OCI-LY1 (cell line): ENCODE measurements at regions not wholly inside any gene's neighbourhood (a gene's known extent, or its start where the extent isn't known, plus 50 kb on each side); places are given as distances from the start of the nearest gene placed in this dataset.

Experiments
- H2AFZ ChIP-seq: fragments of 200-600 bp; sonication (generic), shearing (Covaris generic); 2 replicates; pipeline ENCODE4 v1.6.0; 2014; ENCODE audit warnings: antibody characterized with exemption, mild to moderate bottlenecking, low read length
- H3F3A ChIP-seq: fragments of 200-600 bp; sonication (generic), shearing (Covaris generic); 2 replicates; pipeline ENCODE4 v1.6.0; 2014; ENCODE audit warnings: mild to moderate bottlenecking, antibody characterized with exemption, low read length, moderate library complexity; ENCODE audit not compliant: insufficient read depth
- H3K27ac ChIP-seq: fragments of 200-600 bp; sonication (generic); 2 replicates; pipeline ENCODE4 v1.5.1; 2014; ENCODE audit warnings: low read length, mixed run types, mild to moderate bottlenecking, low read depth; ENCODE audit not compliant: poor library complexity, severe bottlenecking
- H3K27me3 ChIP-seq: fragments of 200-600 bp; sonication (generic); 2 replicates; pipeline ENCODE4 v1.6.0; 2014; ENCODE audit warnings: antibody characterized with exemption, mild to moderate bottlenecking, low read length, moderate library complexity; ENCODE audit not compliant: insufficient read depth
- H3K36me3 ChIP-seq: fragments of 200-600 bp; sonication (generic); 2 replicates; pipeline ENCODE4 v1.6.1; 2014; ENCODE audit warnings: mild to moderate bottlenecking, antibody characterized with exemption, low read length, moderate library complexity, mixed read lengths; ENCODE audit not compliant: insufficient read depth
- H3K4me1 ChIP-seq: fragments of 200-600 bp; sonication (generic); 2 replicates; pipeline ENCODE4 v1.5.1; 2014; ENCODE audit warnings: mild to moderate bottlenecking, low read length, moderate library complexity; ENCODE audit not compliant: insufficient read depth, severe bottlenecking
- H3K4me2 ChIP-seq: fragments of 200-600 bp; sonication (generic), shearing (Covaris generic); 2 replicates; pipeline ENCODE4 v1.6.1; 2014; ENCODE audit warnings: low read length
- H3K4me3 ChIP-seq: fragments of 200-600 bp; sonication (generic); 2 replicates; pipeline ENCODE4 v1.5.1; 2014; ENCODE audit warnings: low read length, low read depth, mild to moderate bottlenecking, mixed read lengths; ENCODE audit not compliant: poor library complexity, severe bottlenecking
- H3K79me2 ChIP-seq: fragments of 200-600 bp; shearing (Covaris generic); 2 replicates; pipeline ENCODE4 v1.6.1; 2016; ENCODE audit warnings: mixed run types, low read length, mixed read lengths; ENCODE audit not compliant: insufficient read depth
- H3K9ac ChIP-seq: fragments of 200-600 bp; sonication (generic), shearing (Covaris generic); 2 replicates; pipeline ENCODE4 v1.6.1; 2014; ENCODE audit warnings: mild to moderate bottlenecking, low read length, mixed read lengths
- H3K9me2 ChIP-seq: fragments of 200-600 bp; sonication (generic), shearing (Covaris generic); 2 replicates; pipeline ENCODE4 v1.6.1; 2014; ENCODE audit warnings: low read depth, mild to moderate bottlenecking, low read length, mixed read lengths
- H3K9me3 ChIP-seq: fragments of 200-600 bp; shearing (Covaris generic); 2 replicates; pipeline ENCODE4 v1.6.1; 2014; ENCODE audit warnings: low read length, mixed read lengths
- H4K20me1 ChIP-seq: fragments of 200-600 bp; sonication (generic), shearing (Covaris generic); 2 replicates; pipeline ENCODE4 v1.6.0; 2016; ENCODE audit warnings: mild to moderate bottlenecking, low read length; ENCODE audit not compliant: insufficient read depth
- EZH2 ChIP-seq: fragments of 200-600 bp; sonication (generic), shearing (Covaris generic); IDR thresholded peaks from 2 replicates; pipeline ENCODE4 v1.8.0; 2017; ENCODE audit warnings: borderline replicate concordance, mixed run types, mild to moderate bottlenecking, antibody characterized with exemption, low read length, moderate library complexity, mixed read lengths
- TF ChIP-seq, protein P1 (sequence below): fragments of 200-600 bp; sonication (generic), shearing (Covaris generic); IDR thresholded peaks from 2 replicates; pipeline ENCODE4 v1.5.1; 2017; ENCODE audit warnings: mild to moderate bottlenecking, antibody characterized with exemption, low read length, moderate library complexity, mixed read lengths

DNA sequence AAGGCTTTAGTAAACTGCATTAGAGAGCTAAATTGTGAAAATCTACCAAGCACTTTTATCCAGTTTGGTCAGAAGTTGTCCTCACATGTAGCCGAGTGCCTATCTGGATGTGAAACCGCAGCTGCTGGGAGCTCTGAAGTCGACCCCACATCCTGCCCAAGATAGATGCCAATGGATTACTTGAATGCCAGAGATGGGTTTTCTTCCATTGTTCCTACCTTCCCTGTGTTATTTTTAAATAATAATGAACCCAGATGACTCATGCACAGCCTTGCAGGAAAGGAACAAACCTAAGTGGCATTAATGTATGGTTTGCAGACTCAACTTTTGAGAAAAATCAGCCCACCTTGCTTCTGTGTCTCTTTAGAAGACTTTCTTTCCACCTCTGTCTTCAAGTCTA is 408.5 kb downstream of the FBXO15 start:
- no peak overlapping the region for H3K4me3 ChIP-seq
- no peak overlapping the region for H3K27ac ChIP-seq
- TF ChIP-seq, protein P1, sequence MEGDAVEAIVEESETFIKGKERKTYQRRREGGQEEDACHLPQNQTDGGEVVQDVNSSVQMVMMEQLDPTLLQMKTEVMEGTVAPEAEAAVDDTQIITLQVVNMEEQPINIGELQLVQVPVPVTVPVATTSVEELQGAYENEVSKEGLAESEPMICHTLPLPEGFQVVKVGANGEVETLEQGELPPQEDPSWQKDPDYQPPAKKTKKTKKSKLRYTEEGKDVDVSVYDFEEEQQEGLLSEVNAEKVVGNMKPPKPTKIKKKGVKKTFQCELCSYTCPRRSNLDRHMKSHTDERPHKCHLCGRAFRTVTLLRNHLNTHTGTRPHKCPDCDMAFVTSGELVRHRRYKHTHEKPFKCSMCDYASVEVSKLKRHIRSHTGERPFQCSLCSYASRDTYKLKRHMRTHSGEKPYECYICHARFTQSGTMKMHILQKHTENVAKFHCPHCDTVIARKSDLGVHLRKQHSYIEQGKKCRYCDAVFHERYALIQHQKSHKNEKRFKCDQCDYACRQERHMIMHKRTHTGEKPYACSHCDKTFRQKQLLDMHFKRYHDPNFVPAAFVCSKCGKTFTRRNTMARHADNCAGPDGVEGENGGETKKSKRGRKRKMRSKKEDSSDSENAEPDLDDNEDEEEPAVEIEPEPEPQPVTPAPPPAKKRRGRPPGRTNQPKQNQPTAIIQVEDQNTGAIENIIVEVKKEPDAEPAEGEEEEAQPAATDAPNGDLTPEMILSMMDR: no peak
- no peak for TF ChIP-seq EZH2
- H3K27me3 ChIP-seq: no peaks in the 10 kb centered on the region
- no peak overlapping the region for H2AFZ ChIP-seq
- H4K20me1 ChIP-seq: no peaks in the 10 kb centered on the region
- no peaks in the 10 kb centered on the region for H3K9me2 ChIP-seq
- H3K36me3 ChIP-seq: no peaks in the 10 kb centered on the region
- no peaks in the 10 kb centered on the region for H3F3A ChIP-seq
- no peak overlapping the region for H3K9ac ChIP-seq
- no peak overlapping the region for H3K4me2 ChIP-seq
- no peaks in the 10 kb centered on the region for H3K9me3 ChIP-seq
- no peaks in the 10 kb centered on the region for H3K4me1 ChIP-seq
- no peaks in the 10 kb centered on the region for H3K79me2 ChIP-seq

DNA sequence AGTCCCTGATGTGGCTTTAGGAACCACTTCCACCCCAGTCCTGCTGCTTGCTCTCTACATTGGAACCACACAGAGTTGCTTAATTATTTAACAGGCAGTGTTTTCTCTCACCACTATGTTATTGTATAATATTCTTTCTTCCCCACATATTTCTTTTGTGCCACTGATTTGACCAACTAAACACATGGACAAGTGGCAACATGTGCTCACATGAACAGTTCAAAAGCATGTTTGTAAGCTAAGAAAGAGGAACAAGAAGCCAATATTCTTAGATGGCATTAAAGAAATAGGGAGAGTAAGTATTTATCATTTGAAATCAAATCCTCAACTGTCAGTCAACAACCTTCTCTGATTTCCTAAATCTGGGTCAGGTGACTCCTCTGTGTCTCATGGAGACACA is 409.6 kb downstream of the FBXO15 start:
- Histone ChIP-seq H3K9me2 (no peaks in the 10 kb centered on the region), H3K9ac (no peak overlapping the region), H3K36me3 (no peaks in the 10 kb centered on the region), H3K9me3 (no peaks in the 10 kb centered on the region), H2AFZ (no peak overlapping the region), H3K4me3 (no peak overlapping the region), H3K79me2 (no peaks in the 10 kb centered on the region), H3K4me2 (no peak overlapping the region), H3K27ac (no peak overlapping the region), H3K4me1 (no peaks in the 10 kb centered on the region), H3K27me3 (no peaks in the 10 kb centered on the region), H3F3A (no peaks in the 10 kb centered on the region), H4K20me1 (no peaks in the 10 kb centered on the region)
- TF ChIP-seq, protein P1: no peak
- no peak for TF ChIP-seq EZH2

DNA sequence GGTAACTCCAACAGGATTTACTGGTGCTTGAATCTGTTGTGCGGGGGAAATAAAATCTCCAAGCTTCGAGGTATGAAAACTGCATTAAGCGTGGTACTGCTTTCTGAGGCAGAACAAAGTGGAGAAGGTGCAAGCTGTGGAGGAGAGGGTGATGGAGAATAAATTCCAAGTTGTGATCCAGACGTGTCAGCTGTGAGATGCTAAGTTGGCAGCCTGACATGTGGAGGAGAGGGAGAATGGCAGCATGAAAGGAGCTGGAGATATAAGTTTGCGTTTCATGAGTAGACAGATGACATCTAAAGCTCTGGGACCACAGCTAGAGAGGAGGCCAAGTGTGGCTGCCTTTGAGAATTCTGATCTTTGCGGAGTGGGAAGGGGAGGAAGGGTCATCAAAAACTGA is 411.8 kb downstream of the FBXO15 start:
- H3K9me3 ChIP-seq: no peaks in the 10 kb centered on the region
- H3K4me2 ChIP-seq: no peak overlapping the region
- no peaks in the 10 kb centered on the region for H3K9me2 ChIP-seq
- no peak overlapping the region for H3K27ac ChIP-seq
- H2AFZ ChIP-seq: no peak overlapping the region
- H3K4me3 ChIP-seq: no peak overlapping the region
- no peaks in the 10 kb centered on the region for H3K36me3 ChIP-seq
- TF ChIP-seq, protein P1: no peak
- TF ChIP-seq EZH2: no peak
- H3K27me3 ChIP-seq: no peaks in the 10 kb centered on the region
- H3K79me2 ChIP-seq: no peaks in the 10 kb centered on the region
- no peaks in the 10 kb centered on the region for H4K20me1 ChIP-seq
- H3K4me1 ChIP-seq: no peaks in the 10 kb centered on the region
- no peaks in the 10 kb centered on the region for H3F3A ChIP-seq
- no peak overlapping the region for H3K9ac ChIP-seq
